ENCODE measurements at regions not wholly inside any gene's neighbourhood (a gene's known extent, or its start where the extent isn't known, plus 50 kb on each side); places are given as distances from the start of the nearest gene placed in this dataset.
A peak's percentile ranks its signal among the peaks of the same experiment; 100 is the strongest.

GRCh38 chr13:30132623-30133553, 174.5 kb downstream of the KATNAL1 start:
- TF ChIP-seq CTCF (IDR thresholded peaks at IDR 0.05): peak; percentile 92
- TF ChIP-seq POLR2AphosphoS5 (IDR thresholded peaks at IDR 0.05; ENCODE audit: low read depth, low read length): no peak
- TF ChIP-seq GABPA (IDR thresholded peaks at IDR 0.05; ENCODE audit: low read depth): no peak
- TF ChIP-seq ELF1 (IDR thresholded peaks at IDR 0.05): no peak
- no peak for TF ChIP-seq TAF1 (IDR thresholded peaks at IDR 0.05; ENCODE audit: borderline replicate concordance, low read depth, low read length)
- no peak for TF ChIP-seq REST (IDR thresholded peaks at IDR 0.05; ENCODE audit: low read depth, low read length)
- TF ChIP-seq RFX5 (IDR thresholded peaks at IDR 0.05; ENCODE audit: low read length): no peak
- TF ChIP-seq JUND (IDR thresholded peaks at IDR 0.05): no peak
- TF ChIP-seq USF2 (IDR thresholded peaks at IDR 0.05; ENCODE audit: borderline replicate concordance, low read depth, low read length): no peak

Data from SK-N-SH (cell line).